HG03521 (cell line): ENCODE measurements at regions not wholly inside any gene's neighbourhood (a gene's known extent, or its start where the extent isn't known, plus 50 kb on each side); places are given as distances from the start of the nearest gene placed in this dataset.

Source experiments
- ATAC-seq: cut with Tn5 transposase; IDR thresholded peaks from one replicate; pipeline ENCODE4 v1.9.1; 2021; ENCODE audit warnings: mild to moderate bottlenecking, moderate library complexity; ENCODE audit not compliant: unreplicated experiment

- no peak for ATAC-seq
Measured at GRCh38 chr13:83937579-83937978, 55.3 kb upstream of the SLITRK1 start.

DNA sequence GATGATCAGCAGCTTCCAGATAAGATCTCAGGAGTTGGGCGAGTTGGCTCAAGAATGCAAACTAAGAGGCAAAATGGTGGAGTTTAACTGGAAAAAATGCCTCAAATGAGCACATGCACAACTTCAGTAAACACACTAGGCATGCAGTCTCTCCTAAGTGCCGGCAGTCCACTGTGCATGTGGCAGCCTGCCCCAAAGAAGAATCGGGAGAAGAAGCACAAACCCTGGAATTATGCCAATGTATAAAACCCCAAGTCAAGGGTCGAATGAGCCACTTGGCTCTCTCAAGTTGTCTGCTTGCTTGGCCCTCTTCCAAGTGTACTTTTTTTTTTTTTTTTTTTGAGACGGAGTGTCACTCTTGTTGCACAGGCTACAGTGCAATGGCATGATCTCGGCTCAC, 53.3 kb upstream of the SLITRK1 start:
- ATAC-seq: no peak
